Ecto neural progenitor cell (in vitro differentiated cells): ENCODE measurements at regions not wholly inside any gene's neighbourhood (a gene's known extent, or its start where the extent isn't known, plus 50 kb on each side); places are given as distances from the start of the nearest gene placed in this dataset.
A peak's percentile ranks its signal among the peaks of the same experiment; 100 is the strongest.
"Not testable (repeated sequence)": the region's sequence is repeated elsewhere in the genome, so short reads cannot be mapped to it uniquely, and the experiment has no call there.

Experiments used
- DNase-seq: peaks from one replicate; pipeline ENCODE4 v3.0.0-alpha.2; 2018; ENCODE audit warnings: low spot score

DNA sequence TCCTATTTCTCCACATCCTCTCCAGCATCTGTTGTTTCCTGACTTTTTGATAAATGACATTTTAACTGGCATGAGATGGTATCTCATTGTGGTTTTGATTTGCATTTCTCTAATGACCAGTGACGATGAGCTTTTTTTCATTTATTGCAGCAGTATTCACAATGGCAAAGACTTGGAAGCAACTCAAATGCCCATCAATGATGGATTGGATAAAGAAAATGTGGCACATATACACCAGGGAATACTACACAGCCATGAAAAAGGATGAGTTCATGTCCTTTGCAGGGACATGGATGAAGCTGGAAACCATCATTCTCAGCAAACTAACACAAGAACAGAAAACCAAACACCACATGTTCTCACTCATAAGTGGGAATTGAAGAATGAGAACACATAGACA lies 329.0 kb upstream of the DAB2 start:
- not testable (repeated sequence) for DNase-seq

DNA sequence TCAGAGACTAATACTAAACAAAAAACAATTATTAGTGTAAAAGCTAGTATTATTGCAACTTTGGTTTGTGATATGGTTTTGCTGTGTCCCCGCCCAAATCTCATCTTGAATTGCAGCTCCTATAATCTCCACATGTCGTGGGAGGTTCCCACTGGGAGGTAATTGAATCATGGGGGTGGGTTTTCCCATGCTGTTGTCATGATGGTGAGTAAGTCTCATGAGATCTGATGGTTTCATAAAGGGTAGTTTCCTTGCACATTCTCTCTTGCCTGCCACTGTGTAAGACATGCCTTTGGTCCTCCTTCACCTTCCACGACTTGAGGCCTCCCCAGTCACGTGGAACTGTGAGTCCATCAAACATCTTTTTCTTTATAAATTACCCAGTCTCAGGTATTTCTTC lies 325.9 kb upstream of the DAB2 start:
- DNase-seq, result no peak

DNA sequence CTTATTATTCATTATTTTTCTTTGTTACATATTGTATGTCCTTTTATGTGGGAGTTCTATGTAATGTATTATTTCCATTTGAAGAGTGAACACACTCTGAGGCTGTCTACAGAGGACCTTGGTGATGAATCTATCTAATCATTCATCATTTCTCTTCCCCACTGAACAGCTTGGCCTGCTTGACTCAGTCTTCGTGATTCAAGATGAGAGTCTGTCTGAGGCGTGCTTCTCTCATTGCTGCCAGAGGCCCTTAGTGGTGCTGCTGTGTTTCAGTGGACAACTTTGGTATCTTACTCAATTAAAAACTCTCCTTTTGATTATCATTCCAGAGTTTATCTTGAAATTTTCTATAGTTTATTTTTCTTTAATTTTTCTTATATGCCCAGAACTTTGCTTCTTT lies 318.1 kb upstream of the DAB2 start:
- no peak for DNase-seq

DNA sequence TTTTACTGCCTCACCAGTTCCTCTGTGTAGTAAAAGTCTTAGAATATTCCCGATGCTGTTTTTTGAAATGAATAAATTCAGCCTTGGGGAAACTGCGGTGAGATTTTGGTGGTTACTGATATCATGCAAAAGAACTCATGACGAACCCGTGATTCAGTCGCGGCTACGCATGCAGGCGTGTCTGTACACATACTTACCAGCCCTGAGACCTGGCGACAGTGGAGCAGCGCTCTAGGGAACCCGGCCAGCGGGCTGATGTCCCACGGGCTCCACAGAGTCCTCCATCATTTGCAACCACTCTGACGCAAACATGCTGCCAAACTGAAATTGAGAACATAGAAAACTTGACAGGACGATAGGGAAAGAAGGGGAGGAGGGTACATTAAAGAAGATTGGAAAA lies 315.6 kb upstream of the DAB2 start:
- DNase-seq, result no peak

DNA sequence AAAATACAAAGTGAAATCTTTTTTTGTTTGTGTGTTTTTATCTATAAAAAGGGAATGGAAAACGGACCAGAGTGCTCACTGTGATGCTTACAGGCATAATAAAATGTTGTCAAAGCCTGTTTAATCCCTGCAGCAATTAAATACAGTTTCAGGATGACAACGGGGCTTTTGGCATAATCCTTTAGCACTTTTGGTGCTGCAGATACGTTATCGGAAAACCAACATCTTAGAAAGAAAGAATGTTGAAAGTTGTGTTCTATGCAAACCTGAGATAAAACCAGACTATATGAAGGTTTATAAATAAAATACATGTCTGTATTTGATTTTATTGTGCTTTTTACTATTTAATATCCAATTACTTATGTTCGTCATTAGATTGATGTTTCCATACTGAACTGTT lies 307.4 kb upstream of the DAB2 start:
- DNase-seq, result no peak

DNA sequence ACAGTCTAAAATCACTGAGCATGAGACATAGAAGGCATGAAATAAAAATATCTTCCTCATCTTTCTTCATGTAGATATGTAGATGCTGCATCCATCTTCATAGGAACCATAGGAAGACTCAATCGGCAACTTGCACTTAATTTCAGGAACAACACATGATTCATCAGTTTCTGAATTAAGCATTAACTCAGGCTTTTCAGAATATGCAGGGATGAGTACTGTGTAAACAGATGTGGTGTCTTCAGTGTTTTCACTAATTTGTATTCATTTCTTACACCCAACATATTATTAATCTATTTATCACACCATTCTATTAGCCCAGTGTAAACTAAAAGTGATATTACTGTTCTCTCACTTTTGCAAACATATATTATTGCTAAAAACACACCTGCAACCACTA lies 305.9 kb upstream of the DAB2 start:
- no peak for DNase-seq

DNA sequence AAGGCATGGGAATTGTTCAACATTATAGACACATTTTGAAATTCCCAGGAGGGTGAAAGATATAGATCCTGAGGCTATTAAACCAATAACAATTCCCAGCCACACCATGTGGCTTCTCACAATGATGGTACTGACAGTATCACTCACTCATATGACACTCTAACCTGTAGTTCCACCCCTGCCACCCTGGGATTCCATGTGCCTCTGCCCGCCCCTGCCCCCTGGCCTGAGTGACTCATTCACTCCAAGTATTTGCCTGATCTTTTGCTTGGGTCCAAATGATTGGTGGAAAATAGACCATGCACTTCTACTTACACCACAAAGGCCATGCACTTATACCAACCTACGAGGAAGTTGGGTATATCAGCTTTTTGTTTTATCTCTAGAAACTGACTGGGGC lies 305.2 kb upstream of the DAB2 start:
- DNase-seq, result no peak

DNA sequence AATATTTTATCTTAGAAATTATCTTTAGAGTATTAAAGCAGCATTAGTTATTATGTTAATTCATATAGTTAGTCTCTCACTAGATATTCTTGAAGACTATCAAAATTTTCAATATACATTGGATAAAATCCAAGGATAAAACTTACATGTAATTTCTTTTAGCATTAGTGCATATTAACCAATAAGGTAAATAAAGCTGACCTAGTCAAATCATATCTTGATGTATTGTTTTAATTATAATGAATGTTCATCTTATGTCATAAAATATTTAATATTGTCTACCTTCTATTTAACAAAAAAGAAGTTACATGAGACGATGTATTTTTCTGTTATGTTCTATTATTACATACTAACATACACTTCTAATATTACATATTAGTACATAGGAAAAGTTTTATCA lies 301.7 kb upstream of the DAB2 start:
- DNase-seq, result no peak

DNA sequence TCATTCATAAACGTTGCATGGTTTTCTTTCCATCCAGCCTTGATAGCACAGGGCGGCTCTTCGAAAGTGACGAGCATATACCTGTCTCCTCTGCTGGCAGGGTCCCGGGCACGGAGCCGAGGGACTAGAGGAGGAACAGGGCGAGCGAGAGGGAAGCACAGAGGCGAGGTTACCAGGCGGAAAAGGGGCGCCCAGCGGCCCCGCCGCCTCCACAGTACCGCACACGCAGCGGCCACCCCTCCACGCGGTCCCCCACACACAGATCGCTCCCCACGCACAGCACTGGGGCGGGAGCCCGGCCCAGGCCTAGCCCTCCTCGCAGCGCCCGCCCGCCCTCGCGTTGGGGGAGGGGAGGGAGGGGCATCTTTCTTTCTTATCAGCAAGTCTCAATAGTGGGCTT lies 296.6 kb upstream of the DAB2 start:
- no peak for DNase-seq

DNA sequence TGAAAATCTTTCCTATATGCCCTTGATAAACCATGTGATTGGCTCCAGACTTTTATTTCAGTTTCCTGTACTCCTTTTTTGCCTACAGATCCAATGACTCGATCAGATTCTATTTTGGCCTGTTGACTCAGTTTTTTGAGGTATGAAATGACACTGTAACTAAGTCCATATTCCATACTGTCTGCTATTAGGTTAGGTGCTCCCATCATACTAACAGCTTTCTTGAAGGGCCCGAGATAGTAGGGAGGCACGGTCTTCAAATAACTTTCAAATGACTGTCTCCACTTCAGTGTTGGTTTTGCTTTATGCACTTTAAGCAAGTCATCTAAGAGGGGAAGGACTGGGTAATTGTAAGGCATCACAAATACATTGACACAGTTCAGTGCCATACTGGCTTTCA lies 295.4 kb upstream of the DAB2 start:
- no peak for DNase-seq

DNA sequence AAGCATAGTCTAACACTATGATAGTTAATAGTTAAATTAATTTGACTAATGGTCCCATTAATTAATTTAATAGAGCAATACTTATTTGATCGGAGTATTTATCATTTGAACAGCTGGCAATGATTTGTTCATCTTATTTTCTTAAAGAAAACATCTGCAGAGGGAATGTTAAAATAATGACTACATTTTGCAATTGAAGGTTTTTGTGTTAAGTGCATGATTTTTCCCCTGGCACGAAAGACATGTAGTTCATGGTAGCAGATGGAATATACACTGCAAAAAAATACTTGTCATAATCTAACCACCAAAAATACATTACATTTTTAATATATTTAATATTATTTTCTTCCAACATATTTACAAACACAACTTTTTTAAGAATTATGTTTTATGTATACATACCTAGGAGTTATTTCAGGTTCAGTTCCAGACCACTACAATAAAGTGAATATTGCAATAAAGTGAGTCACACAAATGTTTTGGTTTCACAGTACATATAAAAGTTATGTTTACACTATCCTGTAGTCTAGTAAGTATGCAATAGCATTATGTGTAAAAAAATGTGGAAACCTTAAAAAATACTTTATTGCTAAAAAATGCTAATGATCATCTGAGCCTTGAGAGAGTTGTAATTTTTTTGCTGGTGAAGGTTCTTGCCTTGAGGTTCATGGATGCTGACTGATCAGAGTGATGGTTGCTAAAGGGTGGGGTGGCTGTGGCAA lies 292.6 kb upstream of the DAB2 start:
- DNase-seq, result no peak

DNA sequence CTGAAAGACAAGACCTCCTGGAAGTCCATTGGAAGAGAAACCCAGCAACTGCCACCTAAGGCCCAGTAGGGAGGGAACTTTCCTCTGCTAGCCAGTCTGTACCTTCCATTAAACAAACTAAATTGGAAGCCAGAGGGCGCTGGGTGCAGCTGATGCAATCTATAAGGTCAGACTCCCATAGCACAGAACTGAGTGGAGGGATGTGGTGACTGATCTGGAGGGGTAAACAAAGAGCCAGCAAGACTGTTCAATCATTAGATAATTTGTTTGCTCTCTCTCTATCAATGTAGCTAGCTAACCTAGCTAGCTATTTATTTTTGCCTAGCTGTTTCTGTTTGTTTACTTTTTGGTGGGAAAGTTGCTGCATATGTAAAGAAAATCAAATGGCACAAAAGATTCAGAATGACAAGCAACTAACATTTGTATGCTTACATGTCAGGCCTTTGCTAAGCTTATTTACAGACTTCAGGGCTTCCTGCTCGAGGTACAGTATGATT lies 291.8 kb upstream of the DAB2 start:
- peak; percentile 62 for DNase-seq

DNA sequence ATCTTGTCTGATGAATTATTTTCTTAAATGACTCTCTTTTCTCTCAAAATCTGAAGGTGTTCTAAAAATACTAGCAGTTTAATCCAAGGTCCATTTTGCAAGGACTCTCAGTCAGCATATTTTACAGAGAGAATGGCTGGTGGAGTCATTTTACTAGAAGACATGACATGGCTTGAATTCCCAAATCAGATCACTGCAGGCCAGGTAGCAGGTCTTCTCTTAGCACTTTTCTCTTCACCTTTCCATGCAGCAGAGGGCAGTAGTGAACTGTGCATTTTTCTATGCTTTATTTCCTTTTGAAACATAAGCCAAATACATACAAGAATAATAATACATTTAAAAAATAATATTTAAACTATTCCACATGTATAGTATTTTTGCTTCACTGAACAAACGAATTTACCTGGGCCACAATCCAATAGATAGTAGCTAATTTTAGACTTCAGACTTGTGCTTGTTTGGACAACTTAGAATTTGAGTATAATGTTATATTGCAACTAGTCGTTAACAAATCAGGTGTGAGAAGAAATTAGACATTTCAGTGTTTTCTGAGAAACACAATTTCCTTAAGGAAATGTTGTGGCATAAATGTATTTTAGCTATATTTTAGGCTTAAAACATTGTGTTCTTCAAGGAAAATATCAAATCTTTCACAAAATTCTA lies 289.4 kb upstream of the DAB2 start:
- DNase-seq, result no peak

DNA sequence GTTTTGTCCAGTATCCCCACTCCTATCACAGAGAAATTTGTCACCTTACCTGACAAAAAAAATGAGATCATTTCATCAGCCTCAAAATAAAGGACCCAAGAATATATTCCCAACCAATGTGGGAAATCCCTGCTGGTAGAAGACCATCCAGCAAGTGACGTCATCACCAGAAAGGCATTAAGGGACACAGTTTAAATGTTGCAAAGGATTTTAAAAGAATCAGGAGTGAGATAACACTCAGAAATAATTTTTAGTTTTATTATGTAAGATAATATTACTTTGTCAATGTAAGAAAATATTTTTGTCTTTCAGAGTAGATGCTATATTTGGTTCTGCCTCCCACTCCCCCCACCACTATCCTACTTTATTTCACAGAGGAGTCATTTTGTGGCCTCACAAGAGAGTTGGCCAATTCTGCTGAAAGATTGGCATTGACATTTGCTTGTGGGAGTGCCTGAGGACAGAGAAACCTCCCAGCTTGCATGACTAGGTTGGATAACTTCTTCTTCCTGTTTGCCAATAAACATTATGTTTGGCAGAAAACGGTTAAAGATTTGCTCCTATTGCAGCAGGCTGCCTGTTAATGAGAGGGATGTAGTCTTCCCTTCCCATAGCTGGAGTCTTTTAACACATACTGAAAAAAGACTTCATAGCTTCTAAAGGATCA lies 288.6 kb upstream of the DAB2 start:
- no peak for DNase-seq

DNA sequence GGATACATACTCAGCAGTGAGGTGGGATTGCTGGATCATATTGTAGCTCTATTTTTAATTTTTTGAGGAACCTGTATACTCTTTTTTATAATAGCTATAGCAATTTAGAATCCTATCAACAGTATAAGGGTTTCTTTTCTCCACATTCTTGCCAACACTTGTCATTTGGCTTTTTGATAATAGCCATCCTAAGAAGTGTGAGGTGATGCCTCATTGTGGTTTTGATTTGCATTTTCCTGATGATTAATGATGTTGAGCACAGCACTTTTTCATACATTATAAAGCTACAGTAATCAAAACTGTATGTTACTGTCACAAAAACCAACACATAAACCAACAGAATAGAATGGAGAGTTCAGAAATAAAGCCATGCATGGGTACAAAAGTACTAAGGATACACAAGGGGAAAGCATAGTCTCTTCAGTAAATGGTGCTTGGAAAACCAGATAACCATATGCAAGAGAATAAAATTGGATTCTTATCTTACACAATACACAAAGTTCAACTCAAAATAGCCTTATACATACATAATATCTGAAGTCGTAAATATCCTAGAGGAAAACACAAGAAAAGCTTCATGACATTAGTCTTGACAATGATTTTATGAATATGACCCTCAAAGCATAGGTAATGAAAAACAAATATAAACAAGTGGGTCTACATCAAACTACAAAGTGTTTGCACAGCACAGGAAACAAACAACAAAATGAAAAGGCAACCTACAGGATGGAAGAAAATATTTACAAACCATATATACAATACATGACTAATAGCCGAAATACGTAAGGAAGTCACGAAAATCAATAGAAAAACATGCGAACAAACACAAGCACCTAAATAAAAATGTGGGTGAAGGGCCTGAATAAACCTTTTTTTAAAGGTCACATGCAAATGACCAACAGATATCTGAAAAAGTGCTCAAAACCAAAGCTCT lies 287.8 kb upstream of the DAB2 start:
- no peak for DNase-seq

DNA sequence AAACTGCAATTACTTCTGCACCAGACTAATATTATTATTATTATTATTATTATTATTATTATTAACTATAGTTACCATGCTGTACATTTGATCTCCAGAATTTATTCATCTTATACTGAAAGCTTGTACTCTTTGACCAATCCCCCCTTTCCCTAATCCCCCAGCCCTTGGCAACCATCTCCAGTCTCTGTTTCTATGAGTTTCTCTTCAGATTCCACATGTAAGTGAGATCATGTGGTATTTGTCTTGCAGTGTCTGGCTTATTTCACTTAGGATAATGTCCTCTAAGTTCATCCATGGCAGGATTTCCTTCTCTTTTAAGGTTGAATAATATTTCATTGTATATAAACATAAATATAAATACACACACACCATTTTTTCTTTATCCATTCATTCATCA lies 287.0 kb upstream of the DAB2 start:
- DNase-seq, result no peak

DNA sequence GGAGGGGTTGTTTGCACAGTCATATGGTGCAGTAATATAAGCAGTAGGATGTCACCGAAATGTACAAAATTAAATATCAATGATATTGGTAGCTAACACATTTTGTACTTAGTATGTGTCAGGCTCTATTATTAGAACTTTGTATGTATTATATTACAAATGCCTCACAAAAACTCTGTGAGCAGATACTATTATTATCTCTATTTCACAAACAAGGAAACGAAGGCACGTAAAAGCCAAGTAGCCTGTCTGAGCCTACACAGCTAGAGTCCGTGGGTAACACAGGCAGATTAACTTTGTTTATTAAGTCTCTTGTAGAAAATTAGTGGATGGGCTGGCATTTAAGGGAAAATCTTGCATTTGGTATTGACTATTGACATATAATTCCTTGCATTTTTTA lies 284.3 kb upstream of the DAB2 start:
- DNase-seq, result no peak

DNA sequence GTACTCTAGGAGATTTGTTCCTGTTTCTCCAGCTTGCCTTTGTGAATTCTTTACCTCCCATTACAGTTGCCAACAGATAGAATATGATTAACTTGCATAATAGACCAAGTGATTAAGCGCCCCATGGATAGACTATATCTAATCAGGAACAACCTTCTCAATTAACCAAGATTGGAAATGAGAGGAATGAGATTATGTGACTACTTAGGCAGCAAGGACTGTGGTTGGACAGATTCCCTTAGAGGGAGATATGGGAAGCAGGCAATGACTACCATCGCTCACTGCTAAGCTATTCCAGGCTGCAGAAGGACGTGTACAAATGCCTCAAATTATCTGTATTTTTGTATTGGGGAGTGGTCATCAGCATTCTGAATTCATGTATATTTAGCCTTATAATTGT lies 278.1 kb upstream of the DAB2 start:
- no peak for DNase-seq

DNA sequence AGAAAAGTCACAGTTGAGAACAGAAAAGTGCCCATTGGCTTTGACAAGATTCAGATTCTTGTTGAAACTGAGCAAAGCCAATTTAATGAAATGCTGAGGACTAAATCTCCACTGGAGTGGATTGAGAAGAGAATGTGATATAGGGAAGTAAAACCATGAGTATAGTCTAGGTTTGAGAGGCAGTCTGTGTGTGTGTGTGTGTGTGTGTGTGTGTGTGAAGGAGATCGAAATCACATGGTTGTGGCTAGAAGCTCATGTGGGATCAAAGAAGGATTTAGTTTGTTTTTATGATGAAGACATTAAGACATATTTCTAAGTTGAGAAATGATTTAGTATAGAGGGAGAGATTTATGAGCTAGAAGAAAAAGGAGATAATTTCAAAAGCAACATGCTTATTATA lies 275.7 kb upstream of the DAB2 start:
- DNase-seq, result no peak

DNA sequence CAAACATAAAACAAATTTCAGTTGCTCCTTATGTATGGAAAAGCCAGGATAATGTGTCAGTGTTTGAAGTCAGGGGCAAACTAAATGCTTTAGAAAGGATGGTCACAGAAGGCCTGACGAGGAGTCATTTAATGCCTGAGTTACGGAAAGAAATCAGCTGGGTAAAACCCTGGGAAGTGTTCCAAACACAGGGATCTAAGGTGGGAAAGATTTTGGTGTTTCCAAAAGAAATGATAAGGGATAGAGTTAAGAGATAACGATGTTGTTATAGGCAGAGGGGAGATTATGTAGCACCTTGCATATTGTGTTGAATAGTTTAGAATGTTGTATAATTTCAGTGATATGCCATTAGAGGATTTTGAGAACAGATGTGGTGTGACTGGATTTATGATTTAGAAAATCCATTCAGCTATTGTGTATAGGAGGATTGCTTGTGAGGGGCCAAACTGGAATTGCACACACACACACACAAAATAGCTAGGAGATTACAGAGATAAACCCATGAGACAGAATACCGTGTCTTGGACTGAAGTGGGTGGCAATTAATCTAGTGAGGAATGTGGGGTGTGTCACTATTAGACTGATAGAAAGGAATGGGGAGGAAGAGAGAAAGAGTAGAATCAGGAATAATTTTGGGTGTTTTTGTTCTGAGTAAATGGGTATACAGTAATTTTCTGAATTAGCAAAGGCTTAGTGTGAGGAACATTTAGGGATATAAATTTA lies 274.2 kb upstream of the DAB2 start:
- DNase-seq, result no peak

DNA sequence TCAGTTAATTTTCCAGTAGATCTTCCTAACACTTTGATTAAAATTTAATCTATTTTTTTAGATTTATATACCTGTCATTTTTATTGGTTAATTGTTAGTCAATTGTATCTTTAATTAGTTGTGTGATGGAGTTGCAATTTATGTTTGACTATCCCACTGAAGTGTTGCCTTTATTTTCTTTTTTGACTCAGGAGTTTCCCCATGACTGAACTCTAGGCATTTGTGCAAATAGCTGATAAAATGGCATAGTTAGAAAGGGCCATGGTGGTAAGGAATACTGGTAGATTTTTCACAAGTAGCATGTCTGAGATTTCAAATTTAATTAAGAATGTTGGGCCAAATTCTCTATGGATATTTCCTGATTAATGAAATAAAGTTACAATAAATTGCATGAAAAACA lies 273.1 kb upstream of the DAB2 start:
- no peak for DNase-seq
